DND-41 (cell line): ENCODE measurements at regions not wholly inside any gene's neighbourhood (a gene's known extent, or its start where the extent isn't known, plus 50 kb on each side); places are given as distances from the start of the nearest gene placed in this dataset.

Experiments
- EZH2 ChIP-seq: IDR thresholded peaks from 3 replicates; pipeline ENCODE4 v1.6.1; 2012; ENCODE audit warnings: borderline replicate concordance, low read depth, mild to moderate bottlenecking, moderate library complexity, low read length, inconsistent platforms; ENCODE audit not compliant: severe bottlenecking
- TF ChIP-seq, protein P1 (sequence below): IDR thresholded peaks from 2 replicates; pipeline ENCODE4 v1.5.1; 2012; ENCODE audit warnings: borderline replicate concordance, low read length, moderate library complexity, mild to moderate bottlenecking; ENCODE audit not compliant: poor library complexity, severe bottlenecking; ENCODE audit errors: extremely low read depth

DNA sequence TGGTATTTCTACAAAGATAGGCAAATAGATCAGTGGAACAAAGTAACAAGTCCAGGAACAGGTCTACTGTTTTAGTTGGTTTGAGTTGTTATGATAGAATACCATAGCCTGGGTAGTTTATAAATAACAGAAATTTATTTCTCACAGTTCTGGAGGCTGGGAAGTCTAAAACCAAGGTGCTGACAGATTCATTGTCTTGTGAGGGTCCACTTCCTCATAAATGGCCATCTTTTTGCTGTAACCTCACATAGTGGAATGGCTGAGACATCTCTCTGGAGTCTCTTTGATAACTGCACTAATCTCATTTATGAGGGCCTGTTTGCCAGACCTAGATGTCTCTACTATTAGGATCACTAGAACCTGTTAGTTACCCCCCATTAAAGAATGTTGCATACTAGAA is 152.3 kb upstream of the MYRIP start:
- TF ChIP-seq, protein P1, sequence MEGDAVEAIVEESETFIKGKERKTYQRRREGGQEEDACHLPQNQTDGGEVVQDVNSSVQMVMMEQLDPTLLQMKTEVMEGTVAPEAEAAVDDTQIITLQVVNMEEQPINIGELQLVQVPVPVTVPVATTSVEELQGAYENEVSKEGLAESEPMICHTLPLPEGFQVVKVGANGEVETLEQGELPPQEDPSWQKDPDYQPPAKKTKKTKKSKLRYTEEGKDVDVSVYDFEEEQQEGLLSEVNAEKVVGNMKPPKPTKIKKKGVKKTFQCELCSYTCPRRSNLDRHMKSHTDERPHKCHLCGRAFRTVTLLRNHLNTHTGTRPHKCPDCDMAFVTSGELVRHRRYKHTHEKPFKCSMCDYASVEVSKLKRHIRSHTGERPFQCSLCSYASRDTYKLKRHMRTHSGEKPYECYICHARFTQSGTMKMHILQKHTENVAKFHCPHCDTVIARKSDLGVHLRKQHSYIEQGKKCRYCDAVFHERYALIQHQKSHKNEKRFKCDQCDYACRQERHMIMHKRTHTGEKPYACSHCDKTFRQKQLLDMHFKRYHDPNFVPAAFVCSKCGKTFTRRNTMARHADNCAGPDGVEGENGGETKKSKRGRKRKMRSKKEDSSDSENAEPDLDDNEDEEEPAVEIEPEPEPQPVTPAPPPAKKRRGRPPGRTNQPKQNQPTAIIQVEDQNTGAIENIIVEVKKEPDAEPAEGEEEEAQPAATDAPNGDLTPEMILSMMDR, result no peak
- no peak for TF ChIP-seq EZH2
